Activated CD4-positive, alpha-beta T cell treated with anti-CD3 and anti-CD28 coated beads, Interleukin-2, amount 10 ng/mL, durations not matched to agents 24 days and 14 days (primary cell): ENCODE measurements at regions not wholly inside any gene's neighbourhood (a gene's known extent, or its start where the extent isn't known, plus 50 kb on each side); places are given as distances from the start of the nearest gene placed in this dataset.

Source experiments
- DNase-seq: peaks from one replicate; pipeline ENCODE4 v3.0.0; 2022
- H3K27ac Mint-ChIP-seq: one replicate; pipeline ENCODE4 v1.8.0; 2022; ENCODE audit warnings: mild to moderate bottlenecking, mixed read lengths
- H3K27me3 Mint-ChIP-seq: one replicate; pipeline ENCODE4 v1.8.0; 2022; ENCODE audit warnings: mixed read lengths
- H3K36me3 Mint-ChIP-seq: one replicate; pipeline ENCODE4 v1.8.0; 2022; ENCODE audit warnings: low read depth, mild to moderate bottlenecking, mixed read lengths
- H3K4me1 Mint-ChIP-seq: one replicate; pipeline ENCODE4 v1.8.0; 2021; ENCODE audit warnings: mixed read lengths
- H3K4me3 Mint-ChIP-seq: one replicate; pipeline ENCODE4 v1.8.0; 2022; ENCODE audit warnings: mild to moderate bottlenecking, moderate library complexity, mixed read lengths
- H3K9me3 Mint-ChIP-seq: one replicate; pipeline ENCODE4 v1.8.0; 2021; ENCODE audit warnings: mixed read lengths
- intact Hi-C: fragments of 100-400 bp; cut with micrococcal nuclease; formaldehyde crosslinking; loops from one replicate; pipeline ENCODE4 v1.15.1; 2023

DNA sequence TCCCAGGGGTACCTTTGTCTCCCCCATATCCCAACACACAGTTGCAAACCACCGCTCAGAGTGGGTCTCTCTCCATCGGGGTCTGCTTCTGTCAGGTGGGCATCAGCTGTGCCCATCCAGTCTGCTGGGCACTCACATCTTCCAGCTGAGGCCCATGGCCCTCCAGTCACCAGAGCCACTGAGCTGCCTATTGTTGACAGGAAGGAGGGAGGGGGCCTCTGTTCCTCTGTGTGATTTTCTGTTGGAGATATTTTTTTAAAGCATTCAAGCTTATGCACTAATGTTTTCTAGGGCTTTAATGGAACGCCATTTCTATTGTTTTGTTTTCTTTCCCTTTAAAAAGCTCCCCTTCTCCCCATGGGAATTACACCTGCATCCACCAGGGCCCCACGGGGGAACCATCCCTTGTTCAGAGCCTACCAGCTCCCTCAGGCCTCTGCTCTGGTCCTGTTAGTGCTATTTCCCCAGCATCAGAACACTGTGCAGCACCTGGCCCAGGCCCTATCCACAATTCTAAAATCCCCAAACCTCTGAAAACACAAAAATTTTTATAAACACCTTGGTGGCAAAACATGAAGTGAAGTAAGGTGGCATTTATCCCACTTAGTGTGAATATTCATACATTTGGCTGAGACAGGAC, 326.2 kb downstream of the CD83 start:
- DNase-seq = no peak
- peaks cover 16% of the 10 kb centered on the region for H3K4me1 Mint-ChIP-seq
- peaks cover 9% of the 10 kb centered on the region for H3K36me3 Mint-ChIP-seq
- no peak overlapping the region for H3K27ac Mint-ChIP-seq
- peaks cover 9% of the 10 kb centered on the region for H3K9me3 Mint-ChIP-seq
- intact Hi-C loops = no loop called here
- no peak overlapping the region for H3K4me3 Mint-ChIP-seq
- no peaks in the 10 kb centered on the region for H3K27me3 Mint-ChIP-seq

DNA sequence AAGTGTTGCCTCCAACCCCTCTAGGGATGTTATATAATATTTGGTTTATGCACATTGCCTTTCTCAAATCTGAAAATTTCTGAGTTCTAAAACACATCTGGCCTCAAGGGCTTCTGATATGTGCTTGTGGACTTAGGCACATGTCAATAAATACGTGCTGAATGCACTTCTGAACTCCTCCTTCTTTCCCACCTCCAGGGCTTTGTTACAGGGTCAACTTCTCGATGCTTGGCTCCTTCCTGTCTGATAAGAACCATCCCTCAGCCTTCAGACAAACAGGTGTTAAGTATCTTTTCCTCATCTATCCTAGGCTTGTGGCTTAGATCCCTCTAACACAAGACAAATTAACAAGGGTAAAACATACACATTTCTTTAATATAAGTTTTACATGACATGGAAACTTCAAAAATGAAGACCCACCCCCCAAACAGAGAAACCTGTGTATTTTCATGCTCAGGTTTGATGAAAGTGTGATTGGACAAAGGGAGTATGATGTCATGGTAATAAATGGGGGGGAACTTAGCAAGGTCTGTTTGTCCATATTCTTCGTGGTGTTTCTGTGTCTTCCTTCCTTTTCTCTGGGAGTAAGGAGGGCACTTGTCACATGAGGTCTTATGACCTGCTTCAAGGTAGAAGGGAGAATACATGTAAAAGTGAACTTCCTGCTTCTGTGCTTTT, 326.9 kb downstream of the CD83 start:
- no peak for DNase-seq
- Mint-ChIP-seq H3K4me3 (no peak overlapping the region), H3K4me1 (peaks cover 22% of the 10 kb centered on the region), H3K27ac (peak overlapping the region; percentile 12), H3K9me3 (peaks cover 9% of the 10 kb centered on the region), H3K27me3 (no peaks in the 10 kb centered on the region), H3K36me3 (peaks cover 10% of the 10 kb centered on the region)
- intact Hi-C loops = no loop called here

DNA sequence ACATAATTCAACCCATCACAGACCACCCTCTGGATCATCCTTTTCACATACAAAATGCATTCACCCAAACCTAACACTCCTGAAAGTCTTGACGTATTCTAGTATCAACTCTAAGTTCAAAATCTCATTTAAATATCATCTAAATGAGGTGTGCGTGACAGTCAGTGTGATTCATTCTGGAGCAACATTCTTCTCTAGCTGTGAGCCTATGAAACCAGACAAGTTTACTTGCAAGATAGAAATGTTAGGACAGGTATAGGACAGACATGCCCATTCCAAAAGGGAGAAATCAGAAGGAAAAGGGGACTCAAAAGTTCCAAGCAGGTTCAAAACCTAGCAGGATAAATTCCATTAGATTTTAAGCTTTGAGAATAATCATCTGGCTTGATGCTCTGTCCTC, 329.7 kb downstream of the CD83 start:
- H3K4me3 Mint-ChIP-seq = no peak overlapping the region
- H3K9me3 Mint-ChIP-seq = peaks cover 9% of the 10 kb centered on the region
- DNase-seq = no peak
- H3K4me1 Mint-ChIP-seq = peaks cover 46% of the 10 kb centered on the region
- no peaks in the 10 kb centered on the region for H3K27me3 Mint-ChIP-seq
- no peak overlapping the region for H3K27ac Mint-ChIP-seq
- intact Hi-C loops = no loop called here
- peaks cover 10% of the 10 kb centered on the region for H3K36me3 Mint-ChIP-seq

DNA sequence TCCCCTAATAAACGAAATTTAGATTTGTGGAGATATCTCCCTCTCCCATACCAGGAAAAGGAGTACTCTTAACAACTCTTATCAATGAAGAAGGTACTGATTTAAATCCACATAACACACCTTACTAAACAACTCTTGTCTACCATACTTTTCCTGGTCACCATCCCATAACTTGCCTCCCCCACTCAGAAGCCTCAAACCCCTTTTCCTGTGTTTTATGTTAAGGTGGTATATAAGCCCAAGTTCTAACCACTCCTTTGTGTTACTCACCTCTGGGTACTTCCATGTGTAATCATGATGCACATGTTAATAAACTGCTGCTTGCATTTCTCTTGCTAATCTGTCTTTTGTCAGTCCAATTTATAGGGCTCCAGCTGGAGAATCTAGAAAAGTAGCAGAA, 330.7 kb downstream of the CD83 start:
- no peaks in the 10 kb centered on the region for H3K27me3 Mint-ChIP-seq
- peak overlapping the region; percentile 76 for H3K27ac Mint-ChIP-seq
- intact Hi-C loops = no loop called here

DNA sequence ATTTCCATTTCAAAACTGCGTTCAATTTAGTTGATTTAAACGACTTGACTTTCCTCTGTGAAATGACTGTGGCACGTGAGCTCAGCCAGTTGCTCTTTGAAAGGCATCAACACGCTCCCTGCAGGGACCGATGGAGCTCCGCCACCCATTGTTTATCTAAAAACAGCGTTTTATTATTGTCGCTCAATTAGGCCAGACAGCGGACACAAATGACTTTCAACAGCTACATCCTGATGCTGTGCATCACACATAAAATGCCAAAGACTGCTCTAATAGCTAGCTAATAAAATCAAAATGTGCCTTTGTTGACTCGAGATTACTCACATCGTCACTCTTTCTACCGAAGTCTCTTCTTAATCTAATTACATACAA, 332.5 kb downstream of the CD83 start:
- intact Hi-C loops = loop anchor here (1.0 to 10.0 kb wide), 6 partner anchors 73 to 797 kb away; partner anchors contain the start of gene JARID2
- no peak for DNase-seq
- H3K9me3 Mint-ChIP-seq = peaks cover 9% of the 10 kb centered on the region
- H3K4me1 Mint-ChIP-seq = peaks cover 72% of the 10 kb centered on the region
- H3K4me3 Mint-ChIP-seq = peak overlapping the region; percentile 53
- H3K27me3 Mint-ChIP-seq = no peaks in the 10 kb centered on the region
- H3K27ac Mint-ChIP-seq = peak overlapping the region; percentile 91
- peaks cover 14% of the 10 kb centered on the region for H3K36me3 Mint-ChIP-seq

More for the DNA sequence above, 330.7 kb downstream of the CD83 start:
- Mint-ChIP-seq H3K4me1 (peaks cover 56% of the 10 kb centered on the region), H3K9me3 (peaks cover 9% of the 10 kb centered on the region), H3K36me3 (peaks cover 14% of the 10 kb centered on the region), H3K4me3 (no peak overlapping the region)
- DNase-seq = no peak

DNA sequence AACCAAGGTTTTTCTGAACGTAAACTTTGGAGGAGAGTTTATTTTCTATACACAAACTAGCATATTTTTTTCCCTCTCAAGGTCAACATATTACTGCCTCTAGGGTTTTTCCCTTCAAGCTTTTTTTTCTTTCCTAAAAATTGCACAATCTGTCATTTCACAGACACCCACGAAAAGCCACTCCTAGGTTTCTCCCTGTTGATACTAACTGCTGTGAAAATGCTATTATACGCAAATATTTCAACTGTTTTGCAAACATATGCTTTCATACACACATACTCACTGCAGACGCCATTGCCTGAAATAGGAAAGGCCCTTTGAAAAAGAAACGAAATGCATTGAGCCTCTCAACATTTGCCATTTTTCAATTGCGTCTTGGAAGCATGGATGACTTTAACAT, 333.0 kb downstream of the CD83 start:
- Mint-ChIP-seq H3K36me3 (peaks cover 14% of the 10 kb centered on the region), H3K4me3 (peak overlapping the region; percentile 53), H3K9me3 (peaks cover 9% of the 10 kb centered on the region), H3K4me1 (peaks cover 76% of the 10 kb centered on the region), H3K27me3 (no peaks in the 10 kb centered on the region), H3K27ac (peak overlapping the region; percentile 91)
- no peak for DNase-seq
- intact Hi-C loops = loop anchor here (1.0 to 10.0 kb wide), 6 partner anchors 73 to 797 kb away; partner anchors contain the start of gene JARID2

DNA sequence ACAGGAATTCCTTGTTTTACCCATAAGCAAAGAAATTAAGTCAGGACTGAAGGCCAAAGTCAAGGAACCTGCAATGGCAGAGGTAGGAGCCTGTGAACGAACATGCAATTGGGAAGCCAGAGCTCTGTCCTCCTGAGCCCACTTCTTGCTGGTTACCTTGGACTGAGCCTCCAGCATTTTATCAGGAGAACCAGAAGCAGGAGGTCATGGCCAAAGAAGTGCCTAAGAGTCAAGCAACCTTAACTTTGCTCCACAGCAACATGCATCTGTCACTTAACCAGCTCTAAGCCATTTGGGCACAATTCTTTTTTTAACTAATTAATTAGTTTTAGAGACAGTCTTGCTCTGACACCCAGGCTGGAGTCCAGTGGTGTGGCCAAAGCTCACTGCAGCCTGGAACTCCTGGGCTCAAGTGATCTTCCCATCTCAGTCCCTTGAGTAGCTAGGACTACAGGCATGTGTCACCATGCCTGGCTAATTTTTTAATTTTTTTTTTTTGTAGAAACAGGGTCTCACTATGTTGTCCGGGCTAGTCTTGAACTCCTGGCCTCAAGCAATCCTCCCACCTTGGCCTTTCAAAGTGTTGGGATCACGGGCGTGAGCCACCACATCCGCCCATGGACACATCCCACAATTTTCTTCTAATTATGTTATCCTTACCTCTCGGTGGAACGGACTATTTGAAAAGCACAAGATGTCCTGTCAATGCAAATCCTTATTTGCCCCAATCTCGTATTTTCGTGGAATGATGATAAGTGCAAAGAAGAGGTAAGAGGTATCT, 334.2 kb downstream of the CD83 start:
- H3K9me3 Mint-ChIP-seq = peaks cover 9% of the 10 kb centered on the region
- H3K36me3 Mint-ChIP-seq = peaks cover 14% of the 10 kb centered on the region
- peak; percentile 57 for DNase-seq
- intact Hi-C loops = loop anchor here (1.0 to 10.0 kb wide), 10 partner anchors 27 to 796 kb away; partner anchors contain the start of gene JARID2
- H3K4me3 Mint-ChIP-seq = no peak overlapping the region
- H3K4me1 Mint-ChIP-seq = peaks cover 86% of the 10 kb centered on the region
- peak overlapping the region; percentile 95 for H3K27ac Mint-ChIP-seq
- H3K27me3 Mint-ChIP-seq = no peaks in the 10 kb centered on the region

DNA sequence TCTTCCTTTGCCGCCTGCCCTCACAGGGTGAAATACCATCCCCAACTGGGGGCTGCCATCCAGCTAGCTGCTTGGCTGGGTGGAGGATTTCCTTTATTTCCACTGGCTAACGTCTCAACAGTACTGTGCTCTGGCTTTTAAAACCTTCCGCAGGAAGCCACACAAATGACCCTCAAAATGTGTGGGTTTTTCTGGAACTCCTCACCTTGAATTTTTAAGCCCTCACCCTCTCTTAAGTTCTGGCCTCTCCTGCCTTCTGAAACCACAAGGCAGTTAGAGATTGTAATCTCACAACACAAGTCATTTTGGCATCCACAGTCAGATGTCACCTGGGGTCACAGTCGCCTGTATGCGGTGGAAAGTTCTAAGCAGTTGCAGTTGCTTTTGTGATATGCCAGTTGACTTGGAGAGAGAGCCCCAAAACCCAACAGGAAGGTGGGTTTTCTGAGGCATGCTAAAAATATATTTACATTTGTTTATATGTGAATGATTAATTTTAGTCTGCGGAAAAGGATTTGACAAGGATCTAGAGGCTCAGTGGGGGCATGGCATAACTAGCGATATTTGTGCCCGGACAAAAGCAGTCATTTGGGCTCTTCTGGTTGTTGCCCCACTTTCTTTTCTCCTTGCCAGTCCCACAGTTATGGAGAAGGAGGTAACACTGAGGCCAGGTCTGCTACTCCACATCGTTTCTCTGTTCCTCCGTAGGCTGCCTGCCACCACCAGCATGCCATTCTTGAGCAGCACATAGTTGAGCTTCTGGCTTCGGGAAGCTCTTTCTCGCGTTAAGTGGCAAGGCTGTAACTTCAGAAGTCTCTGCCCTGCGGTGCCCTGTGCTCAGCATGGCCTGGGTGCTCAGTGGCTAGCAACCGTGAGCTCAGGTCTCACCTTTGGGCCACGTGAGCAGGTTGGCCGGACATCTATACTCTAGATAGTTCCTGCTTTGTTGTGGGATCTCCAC, 335.3 kb downstream of the CD83 start:
- DNase-seq = peak; percentile 90
- peaks cover 81% of the 10 kb centered on the region for H3K4me1 Mint-ChIP-seq
- H3K27me3 Mint-ChIP-seq = no peaks in the 10 kb centered on the region
- intact Hi-C loops = loop anchor here (1.0 to 10.0 kb wide), 11 partner anchors 29 to 794 kb away; partner anchors contain the start of gene JARID2
- peak overlapping the region; percentile 95 for H3K27ac Mint-ChIP-seq
- H3K36me3 Mint-ChIP-seq = peaks cover 10% of the 10 kb centered on the region
- peak overlapping the region; percentile 65 for H3K4me3 Mint-ChIP-seq
- H3K9me3 Mint-ChIP-seq = peaks cover 5% of the 10 kb centered on the region

DNA sequence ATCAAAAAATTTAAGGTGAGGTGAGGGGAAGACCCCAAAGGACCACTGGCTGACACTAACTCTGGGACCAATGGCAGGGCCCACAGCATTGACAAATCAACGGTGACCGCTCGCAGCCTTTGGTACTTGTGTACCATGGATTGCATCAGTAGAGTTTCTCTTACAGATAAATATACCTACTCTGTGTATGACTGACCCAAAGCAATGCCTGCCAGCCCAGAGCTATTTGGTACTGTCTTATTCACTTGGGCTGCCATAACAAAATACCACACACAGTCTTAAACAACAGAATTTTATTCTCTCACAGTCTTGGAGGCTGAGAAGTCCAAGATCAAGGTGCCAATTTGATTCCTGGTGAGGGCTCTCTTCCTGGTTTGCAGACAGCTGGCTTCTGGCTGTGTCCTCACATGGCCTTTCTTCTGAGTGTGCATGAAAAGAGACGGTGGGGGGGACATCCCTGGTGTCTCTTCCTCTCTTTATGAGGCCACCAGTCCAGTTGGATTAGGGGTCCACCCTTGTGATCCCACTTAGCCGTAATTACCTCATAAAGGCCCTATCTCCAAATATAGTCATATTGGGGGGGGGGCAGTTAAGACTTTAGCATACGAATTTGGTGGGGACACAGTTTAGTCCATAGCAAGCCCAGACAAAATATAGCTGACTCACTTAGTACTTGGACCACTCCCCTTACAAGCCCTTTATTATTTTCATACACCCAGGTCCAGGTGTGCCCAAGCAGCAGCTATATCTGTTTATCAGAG, 336.3 kb downstream of the CD83 start:
- H3K27ac Mint-ChIP-seq = peak overlapping the region; percentile 95
- H3K9me3 Mint-ChIP-seq = no peaks in the 10 kb centered on the region
- peaks cover 4% of the 10 kb centered on the region for H3K36me3 Mint-ChIP-seq
- no peak for DNase-seq
- no peaks in the 10 kb centered on the region for H3K27me3 Mint-ChIP-seq
- intact Hi-C loops = loop anchor here (1.0 to 10.0 kb wide), 9 partner anchors 77 to 793 kb away; partner anchors contain the start of gene JARID2
- H3K4me3 Mint-ChIP-seq = peak overlapping the region; percentile 58
- H3K4me1 Mint-ChIP-seq = peaks cover 76% of the 10 kb centered on the region

DNA sequence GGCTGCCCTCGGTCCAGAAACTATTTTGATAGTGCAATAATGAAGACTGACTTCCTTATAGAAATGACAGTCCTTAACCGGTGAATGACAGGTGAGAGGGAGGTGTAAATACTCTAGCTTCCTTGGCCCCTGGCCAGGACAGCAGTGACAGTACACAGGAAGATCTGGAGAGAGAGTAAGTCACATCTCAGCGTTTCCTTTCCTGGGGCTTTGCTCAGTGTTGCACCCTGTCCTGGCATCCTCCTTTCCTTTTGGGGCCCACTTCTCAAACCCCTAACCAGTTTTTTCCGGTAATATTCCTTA, 336.9 kb downstream of the CD83 start:
- DNase-seq = peak; percentile 75
- intact Hi-C loops = loop anchor here (5.0 to 10.0 kb wide), 4 partner anchors 77 to 793 kb away; partner anchors contain the start of gene JARID2
- Mint-ChIP-seq H3K27ac (peak overlapping the region; percentile 95), H3K9me3 (no peaks in the 10 kb centered on the region), H3K27me3 (no peaks in the 10 kb centered on the region), H3K4me1 (peaks cover 71% of the 10 kb centered on the region), H3K36me3 (peaks cover 4% of the 10 kb centered on the region), H3K4me3 (peak overlapping the region; percentile 42)

DNA sequence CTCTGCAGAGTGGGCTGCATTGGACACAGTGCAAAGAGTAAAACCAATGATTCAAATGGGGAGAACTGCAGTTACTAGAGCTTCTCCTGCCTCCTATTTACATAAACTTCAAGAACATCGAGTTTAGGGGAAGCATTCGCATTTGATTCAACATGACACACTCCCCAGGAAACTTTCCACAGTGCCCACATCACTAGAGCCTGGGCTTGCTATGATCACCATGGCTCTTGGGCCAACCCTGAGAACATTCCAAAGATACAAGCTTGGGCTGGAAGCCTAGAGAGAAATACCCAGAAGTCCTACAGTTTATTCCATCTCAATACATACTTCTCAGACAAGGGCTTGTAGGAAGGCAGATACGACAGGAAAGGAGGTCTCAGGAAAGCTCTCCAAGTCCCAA, 337.9 kb downstream of the CD83 start:
- Mint-ChIP-seq H3K4me1 (peaks cover 69% of the 10 kb centered on the region), H3K27ac (peak overlapping the region; percentile 95), H3K4me3 (peak overlapping the region; percentile 2), H3K27me3 (no peaks in the 10 kb centered on the region), H3K9me3 (peaks cover 3% of the 10 kb centered on the region), H3K36me3 (peaks cover 5% of the 10 kb centered on the region)
- DNase-seq = no peak
- intact Hi-C loops = loop anchor here (10.0 kb wide), 1 partner anchor 179 kb away; no protein-coding TSS in a partner anchor

DNA sequence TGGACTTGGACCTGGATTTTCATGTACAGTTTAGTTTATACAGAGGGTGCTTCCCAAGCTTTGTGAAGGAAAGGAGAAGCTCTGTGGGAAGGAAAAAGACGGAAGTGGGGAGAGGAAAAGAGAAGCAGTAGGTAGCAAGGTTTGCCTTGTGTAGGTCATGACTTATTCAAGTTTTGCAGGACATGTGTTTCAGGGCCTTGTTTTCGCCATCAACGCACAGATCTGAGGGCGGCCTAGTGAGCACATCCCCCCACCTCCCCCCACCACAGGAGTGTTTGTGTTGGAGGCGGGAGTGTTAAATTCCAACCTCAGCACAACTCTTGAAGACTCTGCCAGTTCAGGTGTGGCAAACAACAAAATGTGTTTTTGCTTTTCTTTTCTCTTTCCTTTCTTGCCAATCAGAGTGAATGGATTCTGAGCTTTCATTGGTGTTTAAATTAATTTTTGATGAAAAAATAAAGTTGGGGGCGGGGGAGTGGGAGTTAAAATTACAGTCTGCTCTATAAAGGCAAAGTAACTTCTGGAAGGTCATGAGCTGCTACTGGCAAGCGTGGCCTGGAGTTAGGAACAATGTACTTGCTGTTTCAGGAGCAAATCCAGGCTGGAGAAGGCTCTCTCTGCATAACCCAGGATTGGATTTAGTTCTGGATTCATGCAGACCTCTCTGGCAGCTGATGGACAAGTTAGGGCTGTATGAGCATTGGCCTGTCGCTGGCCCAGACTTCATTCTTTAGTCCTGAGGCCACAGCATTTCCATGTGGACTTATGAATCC, 338.5 kb downstream of the CD83 start:
- Mint-ChIP-seq H3K4me1 (peaks cover 67% of the 10 kb centered on the region), H3K27ac (peak overlapping the region; percentile 95)
- intact Hi-C loops = loop anchor here (10.0 kb wide), 1 partner anchor 179 kb away; no protein-coding TSS in a partner anchor

More for the DNA sequence above, 338.5 kb downstream of the CD83 start:
- no peak overlapping the region for H3K4me3 Mint-ChIP-seq
- no peaks in the 10 kb centered on the region for H3K27me3 Mint-ChIP-seq
- peaks cover 6% of the 10 kb centered on the region for H3K9me3 Mint-ChIP-seq
- H3K36me3 Mint-ChIP-seq = peaks cover 6% of the 10 kb centered on the region
- no peak for DNase-seq
